ENCODE measurements at regions not wholly inside any gene's neighbourhood (a gene's known extent, or its start where the extent isn't known, plus 50 kb on each side); places are given as distances from the start of the nearest gene placed in this dataset.
"Not testable (repeated sequence)": the region's sequence is repeated elsewhere in the genome, so short reads cannot be mapped to it uniquely, and the experiment has no call there.

GRCh38 chrX:41003506-41004270 lies 81.6 kb upstream of the USP9X start:
- DNase-seq (ENCODE audit: low read depth) = no peak

- DNase-seq (ENCODE audit: low read depth) = no peak
These were observed 79.7 kb upstream of the USP9X start for GRCh38 chrX:41005445-41005992.

GRCh38 chrX:41009850-41010846 lies 75.1 kb upstream of the USP9X start:
- DNase-seq (ENCODE audit: low read depth) = no peak

GRCh38 chrX:41014776-41015360 lies 70.4 kb upstream of the USP9X start:
- no peak for DNase-seq (ENCODE audit: low read depth)

- not testable (repeated sequence) for DNase-seq (ENCODE audit: low read depth)
These were observed 67.5 kb upstream of the USP9X start for GRCh38 chrX:41017785-41018184.

GRCh38 chrX:41018391-41019040 lies 66.7 kb upstream of the USP9X start:
- not testable (repeated sequence) for DNase-seq (ENCODE audit: low read depth)

GRCh38 chrX:41019041-41019392 lies 66.2 kb upstream of the USP9X start:
- DNase-seq (ENCODE audit: low read depth) = no peak

- no peak for DNase-seq (ENCODE audit: low read depth)
These were observed 62.7 kb upstream of the USP9X start for GRCh38 chrX:41022566-41022965.

- DNase-seq (ENCODE audit: low read depth) = no peak
These were observed 62.1 kb upstream of the USP9X start for GRCh38 chrX:41023098-41023497.

- not testable (repeated sequence) for DNase-seq (ENCODE audit: low read depth)
These were observed 60.9 kb upstream of the USP9X start for GRCh38 chrX:41024335-41024734.

- DNase-seq (ENCODE audit: low read depth) = no peak
These were observed 60.5 kb upstream of the USP9X start for GRCh38 chrX:41024755-41025154.

GRCh38 chrX:41025926-41026701 lies 59.1 kb upstream of the USP9X start:
- no peak for DNase-seq (ENCODE audit: low read depth)

- no peak for DNase-seq (ENCODE audit: low read depth)
These were observed 58.6 kb upstream of the USP9X start for GRCh38 chrX:41026702-41027078.

GRCh38 chrX:41029332-41029731 lies 55.9 kb upstream of the USP9X start:
- DNase-seq (ENCODE audit: low read depth) = no peak

- DNase-seq (ENCODE audit: low read depth) = no peak
These were observed 53.8 kb upstream of the USP9X start for GRCh38 chrX:41031256-41031967.

GRCh38 chrX:41033299-41033698 lies 51.9 kb upstream of the USP9X start:
- no peak for DNase-seq (ENCODE audit: low read depth)

- not testable (repeated sequence) for DNase-seq (ENCODE audit: low read depth)
These were observed 50.3 kb upstream of the USP9X start for GRCh38 chrX:41034902-41035301.
